Activated T-helper 1 cell treated with anti-CD3 and anti-CD28 coated beads, Interleukin-12 subunit alpha, Interleukin-12 subunit beta, Interleukin-2, Interleukin-4 antibody, amounts not matched to agents 30 ng/mL and 10 ng/mL and 1 ng/mL, durations not matched to agents 14 hours and 24 hours and 36 hours (primary cell): ENCODE measurements at regions not wholly inside any gene's neighbourhood (a gene's known extent, or its start where the extent isn't known, plus 50 kb on each side); places are given as distances from the start of the nearest gene placed in this dataset.

ENCODE experiments used
- DNase-seq: peaks from one replicate; pipeline ENCODE4 v3.0.0; 2021; ENCODE audit warnings: low spot score
- H3K27ac Mint-ChIP-seq: one replicate; pipeline ENCODE4 v1.8.0; 2021; ENCODE audit warnings: mild to moderate bottlenecking, mixed read lengths
- H3K27me3 Mint-ChIP-seq: one replicate; pipeline ENCODE4 v1.8.0; 2022; ENCODE audit warnings: mild to moderate bottlenecking, moderate library complexity, mixed read lengths; ENCODE audit not compliant: insufficient read depth
- H3K36me3 Mint-ChIP-seq: one replicate; pipeline ENCODE4 v1.8.0; 2021; ENCODE audit warnings: low read depth, mixed read lengths
- H3K4me1 Mint-ChIP-seq: one replicate; pipeline ENCODE4 v1.8.0; 2021; ENCODE audit warnings: low read depth, mixed read lengths
- H3K4me3 Mint-ChIP-seq: one replicate; pipeline ENCODE4 v1.8.0; 2021; ENCODE audit warnings: mild to moderate bottlenecking, moderate library complexity, mixed read lengths
- H3K9me3 Mint-ChIP-seq: one replicate; pipeline ENCODE4 v1.8.0; 2021; ENCODE audit warnings: mixed read lengths
- intact Hi-C: fragments of 100-400 bp; cut with micrococcal nuclease; formaldehyde crosslinking; loops from one replicate; pipeline ENCODE4 v1.15.1; 2024

DNA sequence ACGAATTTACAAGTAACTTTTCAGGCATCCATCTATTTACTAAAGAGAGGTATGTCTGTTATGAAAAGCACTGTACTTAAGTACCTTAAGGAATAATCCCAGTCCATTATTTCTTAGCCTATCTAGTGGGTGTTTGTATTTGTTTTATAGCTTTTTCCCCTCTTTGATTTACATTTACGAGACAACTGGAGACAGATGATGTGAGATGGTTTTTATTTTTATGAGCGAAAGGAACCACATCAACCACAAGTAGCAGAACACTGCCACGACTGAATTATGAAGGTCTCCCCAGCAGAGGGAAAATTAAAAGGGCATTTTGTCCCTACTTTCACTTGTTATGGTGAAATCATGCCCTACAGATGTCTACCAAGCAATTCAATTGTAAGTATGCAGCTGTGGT, 357.8 kb downstream of the NFIB start:
- no peak for DNase-seq
- Mint-ChIP-seq H3K9me3 (no peaks in the 10 kb centered on the region), H3K36me3 (no peaks in the 10 kb centered on the region), H3K4me1 (no peaks in the 10 kb centered on the region), H3K27me3 (no peaks in the 10 kb centered on the region), H3K27ac (no peak overlapping the region), H3K4me3 (no peak overlapping the region)
- intact Hi-C loops = no loop called here

DNA sequence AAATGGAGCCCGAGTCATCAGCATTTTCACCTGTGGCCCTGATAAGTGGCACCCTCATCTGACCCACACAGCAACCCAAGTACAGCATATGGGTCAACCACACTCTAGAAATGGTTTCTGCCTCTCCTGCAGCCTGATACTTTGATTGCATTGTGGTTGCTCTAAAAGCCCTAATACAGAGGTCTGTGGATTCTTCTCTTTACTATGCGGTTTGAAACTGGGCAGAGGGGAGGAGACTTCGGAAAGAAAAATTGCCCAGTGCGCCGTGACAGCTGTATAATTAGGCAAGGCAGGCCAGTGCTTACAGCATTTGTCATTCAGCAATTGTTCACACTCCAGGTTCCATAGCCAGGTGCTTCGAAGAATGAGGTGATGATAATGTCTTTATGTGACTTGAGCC, 361.0 kb downstream of the NFIB start:
- H3K9me3 Mint-ChIP-seq = no peaks in the 10 kb centered on the region
- H3K36me3 Mint-ChIP-seq = no peaks in the 10 kb centered on the region
- no peak overlapping the region for H3K27ac Mint-ChIP-seq
- intact Hi-C loops = no loop called here
- H3K4me1 Mint-ChIP-seq = no peaks in the 10 kb centered on the region
- no peak overlapping the region for H3K4me3 Mint-ChIP-seq
- H3K27me3 Mint-ChIP-seq = no peaks in the 10 kb centered on the region
- DNase-seq = no peak

DNA sequence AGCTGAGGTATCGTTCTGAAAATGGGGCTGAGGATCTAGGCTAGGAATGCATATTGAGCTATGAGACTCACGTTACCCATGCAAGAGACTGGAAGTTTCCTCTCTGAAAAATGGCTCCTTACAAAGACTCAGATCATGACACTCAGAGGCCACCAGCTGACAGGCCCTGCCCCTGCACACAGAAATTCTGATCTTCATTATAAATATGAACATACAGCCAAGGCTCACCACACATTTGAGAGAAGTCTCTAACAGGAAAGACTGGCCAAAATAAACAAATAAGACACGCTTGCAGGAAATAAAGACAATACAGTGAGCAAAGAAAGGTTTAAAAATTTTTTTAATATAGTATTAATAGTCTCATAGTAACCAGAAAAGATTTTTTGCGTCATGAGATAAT, 365.9 kb downstream of the NFIB start:
- Mint-ChIP-seq H3K27ac (no peak overlapping the region), H3K4me3 (no peak overlapping the region), H3K36me3 (no peaks in the 10 kb centered on the region), H3K9me3 (no peaks in the 10 kb centered on the region), H3K4me1 (no peaks in the 10 kb centered on the region), H3K27me3 (peaks cover 2% of the 10 kb centered on the region)
- intact Hi-C loops = no loop called here
- DNase-seq = no peak

DNA sequence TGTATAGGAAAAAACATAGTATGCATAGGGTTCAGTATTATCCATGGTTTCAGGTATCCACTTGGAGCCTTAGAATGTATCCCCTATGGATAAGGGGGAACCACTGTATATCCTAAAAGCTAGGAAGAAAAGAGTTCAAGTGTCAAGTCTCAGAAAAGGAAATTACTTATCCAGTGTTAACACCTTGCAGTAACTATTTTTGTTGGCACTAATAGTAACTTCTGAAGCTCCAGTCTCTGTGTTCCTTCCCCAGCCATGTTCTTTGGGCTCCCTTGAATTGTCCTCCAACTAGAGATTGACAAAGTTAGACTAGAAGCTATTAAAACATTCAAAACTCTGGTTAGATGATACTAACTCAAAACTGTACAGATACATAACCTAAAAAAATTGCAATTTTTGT, 370.8 kb downstream of the NFIB start:
- Mint-ChIP-seq H3K4me3 (no peak overlapping the region), H3K27me3 (peaks cover 2% of the 10 kb centered on the region), H3K27ac (no peak overlapping the region), H3K36me3 (no peaks in the 10 kb centered on the region), H3K4me1 (no peaks in the 10 kb centered on the region), H3K9me3 (no peaks in the 10 kb centered on the region)
- intact Hi-C loops = no loop called here
- no peak for DNase-seq

DNA sequence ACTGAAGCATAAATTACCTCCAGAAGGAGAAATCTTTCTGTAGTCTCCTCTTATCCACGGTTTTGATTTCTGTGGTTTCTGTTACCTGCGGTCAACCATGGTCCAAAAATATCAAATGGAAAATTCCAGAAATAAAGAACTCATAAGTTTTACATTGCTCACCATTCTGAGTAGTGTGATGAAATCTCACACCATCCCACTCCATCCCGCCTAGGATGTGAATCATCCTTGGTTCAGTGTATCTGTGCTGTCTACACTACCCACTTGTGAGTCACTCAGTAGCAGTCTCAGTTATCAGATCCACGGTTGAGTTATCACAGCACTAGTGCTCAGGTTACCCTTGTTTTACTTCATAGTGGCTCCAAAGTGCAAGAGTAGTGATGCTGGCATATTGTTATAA, 371.2 kb downstream of the NFIB start:
- H3K27me3 Mint-ChIP-seq = peaks cover 2% of the 10 kb centered on the region
- no peaks in the 10 kb centered on the region for H3K9me3 Mint-ChIP-seq
- H3K36me3 Mint-ChIP-seq = no peaks in the 10 kb centered on the region
- intact Hi-C loops = no loop called here
- no peak overlapping the region for H3K27ac Mint-ChIP-seq
- no peak for DNase-seq
- H3K4me3 Mint-ChIP-seq = no peak overlapping the region
- no peaks in the 10 kb centered on the region for H3K4me1 Mint-ChIP-seq

DNA sequence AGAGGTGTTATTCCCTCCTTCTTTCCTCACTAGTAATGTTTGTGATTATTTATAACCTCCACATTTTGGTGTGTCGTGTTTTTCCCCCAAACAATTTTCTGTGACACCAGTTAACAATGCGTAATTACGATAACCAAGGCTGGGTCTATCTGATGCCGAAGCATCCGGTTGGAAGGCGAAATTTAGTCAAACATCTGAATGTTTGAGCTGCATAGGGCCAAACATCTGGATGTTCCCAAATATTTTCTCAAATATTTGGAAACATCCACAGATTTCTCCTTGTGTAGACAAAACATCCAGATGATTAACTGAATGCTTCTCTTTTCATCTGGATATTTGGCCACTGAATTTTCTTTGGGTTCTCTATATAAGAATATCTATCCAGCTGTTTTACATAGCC, 371.7 kb downstream of the NFIB start:
- H3K27ac Mint-ChIP-seq = no peak overlapping the region
- DNase-seq = no peak
- intact Hi-C loops = no loop called here
- H3K4me1 Mint-ChIP-seq = no peaks in the 10 kb centered on the region
- H3K9me3 Mint-ChIP-seq = no peaks in the 10 kb centered on the region
- H3K36me3 Mint-ChIP-seq = no peaks in the 10 kb centered on the region
- H3K4me3 Mint-ChIP-seq = no peak overlapping the region
- peaks cover 2% of the 10 kb centered on the region for H3K27me3 Mint-ChIP-seq

DNA sequence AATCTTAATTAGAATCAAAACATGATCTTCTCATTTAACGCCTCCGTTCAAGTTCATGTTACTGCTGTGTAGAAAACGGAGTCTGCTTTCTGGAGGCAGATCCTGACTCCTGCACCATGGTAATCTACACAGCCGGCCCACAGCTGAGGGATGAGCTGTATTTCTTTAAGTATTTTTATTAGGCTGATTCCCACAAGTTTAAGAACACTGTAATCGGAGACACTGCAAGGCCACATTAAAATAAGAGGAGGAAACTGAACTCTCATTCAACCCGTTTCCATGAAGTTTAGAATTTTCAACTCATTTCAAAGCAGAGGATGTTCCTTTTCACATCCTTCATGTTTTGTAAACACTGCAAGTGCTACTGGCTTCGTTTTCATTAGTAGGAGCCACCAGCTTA, 372.2 kb downstream of the NFIB start:
- Mint-ChIP-seq H3K4me1 (no peaks in the 10 kb centered on the region), H3K9me3 (no peaks in the 10 kb centered on the region), H3K27me3 (peaks cover 2% of the 10 kb centered on the region), H3K4me3 (no peak overlapping the region), H3K27ac (no peak overlapping the region), H3K36me3 (no peaks in the 10 kb centered on the region)
- DNase-seq = no peak
- intact Hi-C loops = no loop called here

DNA sequence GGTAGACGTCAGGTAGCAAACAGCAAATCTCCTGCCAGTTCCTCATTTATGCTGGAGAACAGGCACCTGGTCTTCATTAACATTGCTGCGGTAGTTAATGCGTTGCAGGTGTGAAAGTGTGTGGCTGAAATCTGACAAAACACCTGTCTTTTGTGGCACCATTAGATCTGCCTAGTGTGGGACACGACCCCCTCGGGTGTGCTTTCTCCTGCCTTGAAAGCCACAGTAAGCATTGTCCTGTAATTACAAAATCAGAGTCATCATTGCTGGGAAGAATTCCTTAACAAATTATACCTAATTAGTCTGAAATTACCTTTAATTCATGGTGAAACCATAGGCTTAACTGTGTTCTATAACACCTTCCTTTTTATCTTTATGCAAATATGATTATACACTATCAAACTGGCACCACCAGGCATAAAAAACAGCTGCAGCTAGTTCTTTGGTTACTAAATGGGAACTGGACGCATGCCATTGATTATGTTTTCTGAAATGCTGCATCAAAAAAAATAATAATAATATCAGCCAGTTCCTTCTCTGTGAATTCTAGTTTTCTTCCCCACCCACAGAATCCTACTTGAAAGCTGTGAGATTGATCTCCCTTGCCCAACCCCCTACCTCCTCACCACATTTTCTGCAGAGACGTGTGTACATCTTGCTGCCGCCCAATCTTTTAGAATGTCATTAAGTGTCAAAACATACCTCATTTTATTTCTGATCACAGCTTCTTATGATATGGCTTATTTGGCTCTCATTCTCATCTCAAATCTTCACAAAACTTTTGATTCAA, 374.0 kb downstream of the NFIB start:
- H3K4me3 Mint-ChIP-seq = no peak overlapping the region
- no peaks in the 10 kb centered on the region for H3K27me3 Mint-ChIP-seq
- intact Hi-C loops = no loop called here
- H3K9me3 Mint-ChIP-seq = no peaks in the 10 kb centered on the region
- no peaks in the 10 kb centered on the region for H3K36me3 Mint-ChIP-seq
- DNase-seq = no peak
- no peak overlapping the region for H3K27ac Mint-ChIP-seq
- no peaks in the 10 kb centered on the region for H3K4me1 Mint-ChIP-seq

DNA sequence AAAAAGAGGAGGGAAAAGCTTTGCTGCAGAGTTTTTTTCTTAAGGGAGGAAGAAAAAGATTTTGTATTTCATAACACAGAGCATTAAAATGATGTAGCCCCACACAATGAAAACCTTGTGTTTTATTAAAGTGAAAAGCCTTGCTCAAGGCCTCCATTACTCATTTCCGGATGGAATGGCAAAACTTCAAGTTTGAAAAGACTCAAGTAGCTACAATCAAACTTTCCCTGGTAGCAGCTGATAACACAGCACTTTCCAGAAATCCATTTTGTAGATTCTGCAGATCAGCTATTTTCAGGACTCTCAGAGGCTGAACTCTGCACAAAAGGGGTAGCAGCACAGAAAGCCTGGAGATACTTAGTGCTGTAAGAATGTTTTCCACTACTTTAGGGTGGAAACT, 374.8 kb downstream of the NFIB start:
- Mint-ChIP-seq H3K4me1 (no peaks in the 10 kb centered on the region), H3K4me3 (no peak overlapping the region), H3K27ac (no peak overlapping the region), H3K36me3 (no peaks in the 10 kb centered on the region), H3K9me3 (no peaks in the 10 kb centered on the region), H3K27me3 (no peaks in the 10 kb centered on the region)
- intact Hi-C loops = no loop called here
- no peak for DNase-seq

DNA sequence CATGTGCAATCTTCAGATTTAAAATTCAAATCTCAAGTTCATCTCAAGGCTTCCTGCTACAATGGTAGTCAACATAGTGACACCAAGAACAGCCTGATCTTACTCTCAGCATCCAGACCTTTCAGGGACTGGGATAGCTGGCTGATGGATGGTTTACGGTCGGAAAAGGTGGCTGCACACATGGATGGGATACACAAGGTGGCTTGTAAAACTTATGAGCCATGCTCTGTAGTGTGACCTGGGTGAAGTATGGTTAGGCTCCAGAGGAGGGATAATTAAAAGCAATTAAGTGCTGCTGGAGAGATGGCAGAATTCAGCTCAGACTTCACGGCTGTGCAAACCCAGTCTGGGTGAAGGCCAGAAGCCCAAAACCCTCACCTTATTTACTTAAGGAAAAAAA, 379.5 kb downstream of the NFIB start:
- Mint-ChIP-seq H3K36me3 (no peaks in the 10 kb centered on the region), H3K27me3 (no peaks in the 10 kb centered on the region), H3K9me3 (no peaks in the 10 kb centered on the region), H3K4me3 (no peak overlapping the region), H3K27ac (no peak overlapping the region), H3K4me1 (no peaks in the 10 kb centered on the region)
- intact Hi-C loops = no loop called here
- no peak for DNase-seq

DNA sequence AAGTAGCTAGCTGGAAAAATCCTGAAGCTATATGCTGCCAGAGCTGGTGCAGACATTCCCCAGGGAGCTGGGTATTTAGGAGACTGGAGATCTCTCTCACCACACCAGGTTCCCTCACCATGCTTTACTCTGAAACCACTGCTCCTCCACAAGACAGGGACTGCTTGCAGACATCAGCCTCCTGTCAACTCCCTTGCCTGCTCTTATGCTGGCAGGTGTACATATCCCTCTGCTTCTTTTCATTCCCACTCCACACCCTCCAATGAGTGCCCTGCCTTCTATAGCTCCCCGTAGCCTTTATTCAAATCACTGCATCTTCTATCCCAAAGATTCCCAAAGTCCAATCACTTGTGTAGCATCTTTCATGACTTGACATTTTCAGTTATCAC, 380.7 kb downstream of the NFIB start:
- DNase-seq = no peak
- Mint-ChIP-seq H3K4me3 (no peak overlapping the region), H3K9me3 (no peaks in the 10 kb centered on the region), H3K27ac (no peak overlapping the region), H3K4me1 (no peaks in the 10 kb centered on the region), H3K36me3 (no peaks in the 10 kb centered on the region), H3K27me3 (no peaks in the 10 kb centered on the region)
- intact Hi-C loops = no loop called here

DNA sequence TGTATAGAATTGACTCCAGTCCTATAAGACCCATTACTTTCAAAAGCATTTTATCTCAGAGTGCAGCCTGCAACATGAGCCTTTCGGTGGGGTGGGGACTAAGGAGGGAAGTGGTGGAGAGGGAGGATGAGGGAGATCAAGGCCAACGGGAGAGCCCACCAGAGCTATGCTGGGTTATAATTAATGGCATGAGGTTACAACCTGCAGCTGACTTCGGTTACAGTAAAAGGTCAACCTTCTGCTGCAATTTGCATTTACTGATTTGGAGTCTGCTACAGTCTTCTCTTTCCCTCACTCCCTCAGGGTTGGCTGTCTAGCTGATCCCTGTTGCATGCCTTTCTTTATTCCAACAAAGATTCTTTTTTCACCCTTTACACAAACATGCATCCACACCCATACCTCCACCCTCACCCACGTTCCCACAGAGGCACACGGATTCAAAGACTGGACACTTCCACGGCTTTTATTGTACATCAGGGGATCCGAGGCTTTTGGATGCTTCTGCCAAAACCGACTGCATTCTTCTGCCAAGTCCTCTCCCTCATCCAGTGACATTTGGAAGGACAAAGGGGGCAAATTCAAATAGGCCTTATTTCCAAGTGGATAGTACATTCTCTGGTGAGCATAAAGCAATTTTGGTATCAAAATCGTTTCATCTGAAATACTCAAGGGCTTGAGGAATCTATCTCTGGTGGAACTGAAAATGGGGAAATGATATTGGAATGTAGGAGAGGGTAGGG, 381.2 kb downstream of the NFIB start:
- DNase-seq = no peak
- Mint-ChIP-seq H3K4me3 (no peak overlapping the region), H3K27ac (no peak overlapping the region), H3K36me3 (no peaks in the 10 kb centered on the region), H3K9me3 (no peaks in the 10 kb centered on the region), H3K4me1 (no peaks in the 10 kb centered on the region), H3K27me3 (no peaks in the 10 kb centered on the region)
- intact Hi-C loops = no loop called here

DNA sequence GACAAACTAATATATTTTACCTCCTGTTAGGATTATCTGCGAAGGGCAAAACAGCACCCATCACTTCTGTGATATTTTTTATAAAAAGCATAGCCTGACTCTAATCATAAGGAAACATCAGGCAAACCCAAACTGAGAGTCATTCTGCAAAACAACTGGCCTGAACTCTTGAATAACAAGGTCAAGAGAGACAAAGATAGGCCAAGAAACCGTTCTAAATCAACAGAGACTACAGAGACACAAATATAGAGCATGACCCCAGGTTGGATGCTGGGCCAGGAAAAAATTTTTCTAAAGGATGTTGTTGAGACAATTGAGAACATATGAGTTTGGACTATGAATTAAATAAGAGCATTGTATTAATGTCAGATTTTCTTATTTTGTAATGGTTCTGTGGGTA, 384.9 kb downstream of the NFIB start:
- Mint-ChIP-seq H3K27me3 (no peaks in the 10 kb centered on the region), H3K9me3 (peaks cover 7% of the 10 kb centered on the region), H3K4me3 (no peak overlapping the region), H3K4me1 (no peaks in the 10 kb centered on the region), H3K36me3 (no peaks in the 10 kb centered on the region), H3K27ac (no peak overlapping the region)
- DNase-seq = no peak
- intact Hi-C loops = no loop called here
